ENCODE measurements at regions not wholly inside any gene's neighbourhood (a gene's known extent, or its start where the extent isn't known, plus 50 kb on each side); places are given as distances from the start of the nearest gene placed in this dataset.

DNA sequence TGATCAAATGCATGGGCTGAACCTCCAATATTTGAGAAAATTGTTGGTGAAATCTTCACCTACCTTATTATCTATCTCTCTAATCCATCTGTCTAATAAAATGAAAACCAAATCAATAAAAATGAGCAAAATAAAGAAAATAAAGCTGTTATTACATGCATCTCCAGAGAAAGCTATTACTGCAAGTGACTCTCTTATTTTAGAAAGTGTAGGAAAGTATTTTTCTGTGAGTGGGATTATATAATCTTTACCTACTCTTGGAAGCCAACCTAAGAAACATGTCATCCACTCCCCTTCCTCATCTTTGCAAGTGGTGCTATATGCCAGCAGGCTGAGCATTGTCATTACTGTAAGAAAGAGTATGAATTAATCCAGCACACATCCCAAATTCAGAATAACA, 191.5 kb upstream of the RFC3 start:
- no peak for DNase-seq (ENCODE audit: low read depth in 2 of 2)

- DNase-seq (ENCODE audit: low read depth in 2 of 2), result no peak
These were observed 189.3 kb upstream of the RFC3 start for GRCh38 chr13:33628662-33629061.

GRCh38 chr13:33629605-33630360, 188.2 kb upstream of the RFC3 start:
- no peak for DNase-seq (ENCODE audit: low read depth in 2 of 2)

- DNase-seq (ENCODE audit: low read depth in 2 of 2), result no peak
These were observed 184.0 kb upstream of the RFC3 start for GRCh38 chr13:33633701-33634545.

- no peak for DNase-seq (ENCODE audit: low read depth in 2 of 2)
These were observed 183.4 kb upstream of the RFC3 start for GRCh38 chr13:33634546-33634982.

DNA sequence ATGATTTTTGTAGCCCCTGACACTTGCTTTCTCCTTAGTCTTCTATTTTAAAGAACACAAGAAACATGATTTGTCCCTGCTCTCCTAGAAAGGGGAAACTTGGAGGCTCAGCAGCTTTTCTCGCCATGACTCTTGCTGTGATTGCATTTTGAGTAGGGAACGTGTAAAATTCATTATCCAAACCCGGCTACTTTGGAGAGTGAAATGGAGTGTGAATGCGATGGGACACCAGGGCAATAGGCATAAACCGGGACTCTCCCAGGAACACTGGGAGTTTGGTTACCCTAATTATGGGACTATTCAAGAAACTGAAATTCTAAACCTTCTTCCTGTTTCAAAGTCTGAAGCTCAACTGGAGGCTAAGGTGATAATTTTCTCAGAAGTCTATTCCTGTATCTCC, 181.7 kb upstream of the RFC3 start:
- no peak for DNase-seq (ENCODE audit: low read depth in 2 of 2)

DNA sequence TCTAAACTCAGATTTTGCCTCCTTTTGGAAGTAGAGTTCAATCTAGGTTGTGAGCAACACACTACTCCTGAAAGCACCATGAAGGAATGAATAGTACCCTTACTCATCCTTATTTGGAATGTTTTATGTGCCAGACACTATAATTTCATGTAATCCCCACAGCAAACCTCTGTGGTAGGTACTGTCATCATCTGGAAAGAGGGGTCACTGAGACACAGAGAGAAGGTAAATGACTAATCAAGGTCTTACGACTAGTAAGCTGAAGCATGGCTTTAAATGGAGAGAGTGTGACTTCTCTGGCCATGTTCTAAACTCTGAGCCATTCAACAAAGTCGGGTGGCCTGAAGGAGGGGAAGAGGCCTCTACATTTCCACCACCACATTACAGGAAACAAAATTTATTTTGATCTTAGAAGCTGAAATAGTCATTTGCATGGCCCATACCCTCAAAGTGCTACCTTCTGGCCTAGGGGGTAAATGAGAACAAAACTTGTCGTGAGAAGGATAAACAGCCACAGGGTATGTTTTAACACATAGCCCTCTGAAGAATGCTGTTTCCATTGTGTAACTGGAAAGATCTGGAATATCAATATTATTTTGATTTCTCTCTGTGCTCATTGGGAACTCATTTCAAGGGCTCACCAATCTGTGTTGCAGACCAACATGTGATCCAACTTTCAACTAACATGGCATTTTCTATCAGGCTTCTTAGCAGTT, 180.8 kb upstream of the RFC3 start:
- no peak for DNase-seq (ENCODE audit: low read depth in 2 of 2)

DNA sequence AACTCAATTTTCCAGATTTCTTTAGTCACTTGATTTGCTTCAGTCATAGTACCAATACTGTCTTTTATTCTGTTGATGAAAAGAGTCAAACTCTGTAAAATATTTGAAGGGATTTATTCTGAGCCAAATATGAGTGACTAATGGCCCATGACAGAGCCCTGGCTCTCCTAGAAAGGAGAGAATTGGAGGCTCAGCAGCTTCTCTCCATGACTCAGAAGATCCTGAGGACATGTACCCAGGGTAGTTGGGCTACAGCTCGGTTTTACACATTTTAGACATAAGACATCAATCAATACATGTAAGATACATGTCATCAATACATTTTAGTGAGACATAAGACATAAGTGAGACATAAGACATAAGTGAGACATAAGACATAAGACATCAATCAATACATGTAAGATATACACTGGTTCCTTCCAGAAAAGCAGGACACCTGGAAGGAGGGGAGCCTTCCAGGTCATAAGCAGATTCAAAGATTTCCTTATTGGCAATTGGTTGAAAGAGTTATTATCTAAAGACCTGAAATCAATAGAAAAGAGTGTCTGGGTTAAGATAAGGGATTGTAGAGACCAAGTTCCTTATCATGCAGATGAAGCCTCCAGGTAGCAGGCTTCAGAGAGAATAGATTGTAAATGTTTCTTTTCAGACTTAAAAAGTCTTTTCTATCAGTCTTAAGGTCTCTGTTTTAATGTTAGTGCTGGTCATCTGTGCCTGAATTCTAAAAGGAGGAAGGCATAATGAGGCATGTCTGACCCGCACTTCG, 179.8 kb upstream of the RFC3 start:
- no peak for DNase-seq (ENCODE audit: low read depth in 2 of 2)

GRCh38 chr13:33639158-33639557, 178.8 kb upstream of the RFC3 start:
- no peak for DNase-seq (ENCODE audit: low read depth in 2 of 2)

- DNase-seq (ENCODE audit: low read depth in 2 of 2), result peak in 1 of 2 donors; percentile 27
These were observed 178.3 kb upstream of the RFC3 start for GRCh38 chr13:33639626-33640080.

DNA sequence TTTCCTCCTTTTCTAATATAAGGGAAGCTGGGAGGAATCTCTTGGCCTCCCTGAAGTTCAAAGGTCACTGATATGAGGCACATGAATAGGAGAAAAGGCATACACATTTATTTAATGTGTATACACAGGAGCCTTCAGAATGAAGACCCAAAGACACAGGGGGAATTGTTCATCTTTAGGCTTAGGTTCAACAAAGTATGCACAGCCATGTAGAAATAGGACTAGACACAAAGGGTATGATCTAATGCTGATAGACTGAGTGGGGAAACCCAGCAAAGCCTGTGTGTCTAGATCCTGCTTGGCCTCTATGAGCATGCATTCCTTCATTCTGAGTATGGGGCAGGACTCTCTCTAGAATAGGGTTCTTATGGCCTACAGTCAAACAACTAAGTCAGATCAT, 177.1 kb upstream of the RFC3 start:
- no peak for DNase-seq (ENCODE audit: low read depth in 2 of 2)

DNA sequence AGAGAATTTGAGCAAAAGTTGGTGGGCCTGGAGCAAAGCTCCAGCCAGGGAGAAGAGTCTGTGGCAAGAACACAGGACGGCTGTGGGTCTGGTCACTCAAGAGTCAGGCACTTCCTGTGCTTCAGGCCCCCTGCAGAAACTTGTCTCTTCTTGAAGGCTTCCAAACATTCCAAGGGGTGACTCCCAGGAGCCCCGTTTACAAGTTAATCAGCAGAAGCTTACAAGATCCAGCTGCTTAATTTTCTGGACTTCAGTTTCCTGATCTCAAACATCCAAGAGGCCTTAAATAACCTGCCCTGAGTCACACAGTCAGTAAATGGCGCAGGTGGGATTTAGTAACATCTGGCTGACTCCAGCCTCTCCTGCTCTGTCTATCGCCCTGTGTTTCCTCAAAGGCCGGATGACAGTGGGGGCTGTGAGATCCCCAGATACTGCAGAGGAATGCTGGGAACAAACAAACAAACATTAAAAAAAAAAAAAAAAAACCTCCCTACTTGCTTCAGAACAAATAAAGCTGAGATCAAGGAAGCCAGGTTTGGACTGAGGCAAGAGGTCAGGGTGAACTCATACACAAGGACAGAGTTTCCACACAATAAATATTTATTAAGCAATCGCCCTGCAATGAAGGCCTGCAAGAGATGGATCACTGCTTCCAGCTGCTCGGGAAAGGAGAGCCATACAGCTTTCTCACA, 175.4 kb upstream of the RFC3 start:
- DNase-seq (ENCODE audit: low read depth in 2 of 2), result no peak

DNA sequence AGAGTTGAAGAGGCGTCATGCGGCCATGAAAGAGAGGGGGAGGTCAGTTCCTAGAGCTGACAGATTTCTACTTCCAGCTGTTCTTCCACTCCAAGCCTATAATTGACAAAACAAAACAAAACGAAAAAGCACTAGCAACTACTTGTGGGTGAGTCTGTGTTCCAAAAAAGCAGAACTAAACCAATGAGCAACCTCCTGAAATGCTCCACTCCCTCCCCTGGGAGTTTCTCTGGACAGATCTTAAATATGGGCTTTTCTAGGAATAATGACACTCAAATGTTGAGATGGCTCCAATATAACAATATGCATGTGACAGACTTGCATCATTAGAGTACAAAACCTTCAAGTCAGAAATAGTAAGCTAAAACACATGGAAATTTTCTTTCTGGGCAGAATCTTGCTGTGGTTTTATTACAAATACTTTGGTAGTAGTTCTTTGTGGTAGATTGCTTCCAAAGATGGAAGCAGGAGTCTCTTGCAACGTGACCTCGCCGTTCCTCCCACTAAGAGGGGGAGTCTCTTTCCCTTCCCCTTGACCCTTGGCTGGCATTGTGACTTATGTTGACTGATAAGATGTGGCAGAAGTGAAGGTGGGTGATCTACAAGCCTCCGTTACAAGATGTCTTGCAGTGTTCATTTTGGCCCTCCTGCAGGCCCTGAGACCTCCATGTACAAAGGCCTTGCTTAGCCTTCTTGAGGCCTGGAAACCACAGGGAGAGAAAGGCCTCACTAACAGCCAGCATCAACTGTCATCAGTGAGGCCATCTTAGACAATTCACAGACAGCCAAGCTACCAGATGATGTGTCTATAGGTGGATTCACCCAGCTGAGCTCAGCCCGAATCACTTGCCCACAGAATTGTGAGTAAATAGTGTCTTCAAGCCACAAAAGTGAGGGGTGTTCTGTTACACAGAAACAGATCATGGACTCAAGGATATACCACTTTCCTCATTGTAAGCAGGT, 173.1 kb upstream of the RFC3 start:
- no peak for DNase-seq (ENCODE audit: low read depth in 2 of 2)

DNA sequence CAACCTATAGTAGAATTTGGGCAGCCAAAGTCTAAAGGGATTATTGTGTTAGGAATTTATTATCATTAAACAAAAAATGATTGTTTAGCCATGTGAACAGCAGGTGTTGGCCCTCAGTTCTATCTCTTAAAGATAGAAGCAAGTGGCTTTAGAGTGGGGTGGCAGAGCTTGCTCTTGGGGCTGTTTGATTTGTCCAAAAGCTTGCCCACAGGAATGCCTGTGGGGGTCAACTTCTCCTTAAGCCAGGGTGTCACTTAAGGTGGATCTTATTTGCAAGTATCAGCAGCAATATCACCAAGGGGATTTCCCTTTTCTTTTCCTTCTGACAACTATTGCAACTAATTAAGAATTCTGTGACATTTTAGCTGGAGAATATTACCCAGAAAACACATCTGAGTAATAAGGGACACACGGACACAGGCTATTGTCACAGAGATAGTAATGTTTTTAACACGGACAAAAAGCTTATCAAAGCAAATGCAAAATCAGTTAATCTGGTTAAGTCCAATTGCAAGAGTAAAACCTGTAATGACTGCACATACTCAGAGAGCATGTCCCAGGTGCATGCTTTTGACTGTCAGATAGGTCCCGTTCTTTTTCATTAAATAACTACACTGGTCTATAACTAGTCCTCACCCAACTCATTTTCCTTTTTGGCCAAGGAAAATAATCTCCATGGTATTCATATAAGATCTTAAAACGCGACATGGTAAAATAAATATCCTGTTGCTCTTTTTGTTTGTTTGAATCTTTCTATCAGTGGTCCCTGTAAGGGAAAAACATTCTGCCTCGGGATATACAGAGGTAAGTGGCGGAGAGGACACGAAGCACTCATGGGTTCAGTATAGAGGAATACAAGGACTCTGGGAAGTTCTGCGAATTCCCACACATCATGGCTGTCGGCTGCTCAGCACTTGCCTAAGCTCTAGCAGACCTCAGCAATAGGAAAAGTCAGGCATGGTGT, 172.1 kb upstream of the RFC3 start:
- DNase-seq (ENCODE audit: low read depth in 2 of 2), result no peak

GRCh38 chr13:33649212-33649878, 168.6 kb upstream of the RFC3 start:
- no peak for DNase-seq (ENCODE audit: low read depth in 2 of 2)

GRCh38 chr13:33651766-33652165, 166.2 kb upstream of the RFC3 start:
- DNase-seq (ENCODE audit: low read depth in 2 of 2), result no peak

GRCh38 chr13:33657274-33657673, 160.7 kb upstream of the RFC3 start:
- DNase-seq (ENCODE audit: low read depth in 2 of 2), result no peak

GRCh38 chr13:33659466-33659865, 158.5 kb upstream of the RFC3 start:
- no peak for DNase-seq (ENCODE audit: low read depth in 2 of 2)
